HL-60 (cell line): ENCODE measurements at regions not wholly inside any gene's neighbourhood (a gene's known extent, or its start where the extent isn't known, plus 50 kb on each side); places are given as distances from the start of the nearest gene placed in this dataset.

Source experiments
- DNase-seq, 2 experiments: peaks; one replicate each; pipeline ENCODE4 v3.0.0-alpha.2; 2010 to 2020; ENCODE audit warnings: low read depth in 1 of 2, low spot score in 1 of 2
- H3K27ac ChIP-seq: fragments of 250-450 bp; sonication (Bioruptor Pico); replicated peaks from 2 replicates; pipeline ENCODE4 v1.5.1; 2020; ENCODE audit warnings: mild to moderate bottlenecking, moderate library complexity
- H3K27me3 ChIP-seq: fragments of 250-450 bp; sonication (Bioruptor Pico); 2 replicates; pipeline ENCODE4 v1.5.1; 2021; ENCODE audit warnings: mild to moderate bottlenecking, moderate library complexity; ENCODE audit not compliant: insufficient read depth, poor library complexity, severe bottlenecking
- H3K4me3 ChIP-seq: replicated peaks from 2 replicates; pipeline ENCODE4 v1.5.1; 2011; ENCODE audit warnings: mild to moderate bottlenecking, control low read depth, low read length; ENCODE audit not compliant: insufficient read depth
- GABPA ChIP-seq: IDR thresholded peaks from 2 replicates; pipeline ENCODE4 v1.6.1; 2012; ENCODE audit warnings: low read depth
- POLR2AphosphoS5 ChIP-seq: IDR thresholded peaks from 2 replicates; pipeline ENCODE4 v1.6.1; 2012; ENCODE audit warnings: low read depth
- SPI1 ChIP-seq: IDR thresholded peaks from 2 replicates; pipeline ENCODE4 v1.6.1; 2012; ENCODE audit warnings: low read depth, mild to moderate bottlenecking, borderline replicate concordance
- TF ChIP-seq, protein P1 (sequence below): IDR thresholded peaks from one replicate; pipeline ENCODE4 v1.5.1; 2011; ENCODE audit warnings: low read length, control low read depth, inconsistent platforms; ENCODE audit not compliant: insufficient read depth
- TF ChIP-seq, protein P2 (sequence below): IDR thresholded peaks from 2 replicates; pipeline ENCODE4 v1.6.1; 2012; ENCODE audit warnings: low read depth; ENCODE audit not compliant: insufficient replicate concordance

DNA sequence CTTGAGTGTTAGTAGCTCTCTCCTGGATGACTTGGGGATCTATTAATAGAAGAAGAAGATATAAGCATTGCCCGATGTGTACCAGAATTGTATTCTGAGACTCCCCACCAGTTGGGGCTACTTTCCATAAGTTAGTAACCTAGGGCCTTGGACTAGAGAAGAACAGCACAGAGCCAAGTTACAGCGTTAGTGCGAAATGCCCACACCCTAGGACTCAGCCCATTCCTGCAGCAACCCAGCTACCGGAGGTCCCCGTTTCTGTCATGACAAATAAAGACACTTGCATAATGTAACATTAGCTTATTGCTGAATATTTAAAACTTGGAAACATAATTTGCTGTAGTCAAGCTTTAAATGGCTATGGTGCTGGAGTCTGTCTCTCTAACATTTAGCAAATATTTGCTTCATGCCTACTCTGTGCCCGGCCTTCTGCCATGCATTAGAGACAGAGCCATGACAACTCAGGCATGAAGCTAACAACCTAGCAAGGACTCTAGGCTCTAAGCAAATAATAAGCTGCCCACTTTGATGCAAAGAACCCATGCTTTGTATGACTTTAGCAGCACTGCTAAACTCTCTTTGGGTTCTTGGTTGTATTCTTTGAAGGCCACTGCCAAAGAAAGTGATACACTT is 103.4 kb upstream of the COL21A1 start:
- no peak for DNase-seq
- H3K27ac ChIP-seq = no peak overlapping the region
- H3K4me3 ChIP-seq = no peak overlapping the region
- H3K27me3 ChIP-seq = no peaks in the 10 kb centered on the region
- TF ChIP-seq SPI1 (no peak), GABPA (no peak), POLR2AphosphoS5 (no peak)
- TF ChIP-seq, protein P1, sequence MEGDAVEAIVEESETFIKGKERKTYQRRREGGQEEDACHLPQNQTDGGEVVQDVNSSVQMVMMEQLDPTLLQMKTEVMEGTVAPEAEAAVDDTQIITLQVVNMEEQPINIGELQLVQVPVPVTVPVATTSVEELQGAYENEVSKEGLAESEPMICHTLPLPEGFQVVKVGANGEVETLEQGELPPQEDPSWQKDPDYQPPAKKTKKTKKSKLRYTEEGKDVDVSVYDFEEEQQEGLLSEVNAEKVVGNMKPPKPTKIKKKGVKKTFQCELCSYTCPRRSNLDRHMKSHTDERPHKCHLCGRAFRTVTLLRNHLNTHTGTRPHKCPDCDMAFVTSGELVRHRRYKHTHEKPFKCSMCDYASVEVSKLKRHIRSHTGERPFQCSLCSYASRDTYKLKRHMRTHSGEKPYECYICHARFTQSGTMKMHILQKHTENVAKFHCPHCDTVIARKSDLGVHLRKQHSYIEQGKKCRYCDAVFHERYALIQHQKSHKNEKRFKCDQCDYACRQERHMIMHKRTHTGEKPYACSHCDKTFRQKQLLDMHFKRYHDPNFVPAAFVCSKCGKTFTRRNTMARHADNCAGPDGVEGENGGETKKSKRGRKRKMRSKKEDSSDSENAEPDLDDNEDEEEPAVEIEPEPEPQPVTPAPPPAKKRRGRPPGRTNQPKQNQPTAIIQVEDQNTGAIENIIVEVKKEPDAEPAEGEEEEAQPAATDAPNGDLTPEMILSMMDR = no peak
- TF ChIP-seq, protein P2, sequence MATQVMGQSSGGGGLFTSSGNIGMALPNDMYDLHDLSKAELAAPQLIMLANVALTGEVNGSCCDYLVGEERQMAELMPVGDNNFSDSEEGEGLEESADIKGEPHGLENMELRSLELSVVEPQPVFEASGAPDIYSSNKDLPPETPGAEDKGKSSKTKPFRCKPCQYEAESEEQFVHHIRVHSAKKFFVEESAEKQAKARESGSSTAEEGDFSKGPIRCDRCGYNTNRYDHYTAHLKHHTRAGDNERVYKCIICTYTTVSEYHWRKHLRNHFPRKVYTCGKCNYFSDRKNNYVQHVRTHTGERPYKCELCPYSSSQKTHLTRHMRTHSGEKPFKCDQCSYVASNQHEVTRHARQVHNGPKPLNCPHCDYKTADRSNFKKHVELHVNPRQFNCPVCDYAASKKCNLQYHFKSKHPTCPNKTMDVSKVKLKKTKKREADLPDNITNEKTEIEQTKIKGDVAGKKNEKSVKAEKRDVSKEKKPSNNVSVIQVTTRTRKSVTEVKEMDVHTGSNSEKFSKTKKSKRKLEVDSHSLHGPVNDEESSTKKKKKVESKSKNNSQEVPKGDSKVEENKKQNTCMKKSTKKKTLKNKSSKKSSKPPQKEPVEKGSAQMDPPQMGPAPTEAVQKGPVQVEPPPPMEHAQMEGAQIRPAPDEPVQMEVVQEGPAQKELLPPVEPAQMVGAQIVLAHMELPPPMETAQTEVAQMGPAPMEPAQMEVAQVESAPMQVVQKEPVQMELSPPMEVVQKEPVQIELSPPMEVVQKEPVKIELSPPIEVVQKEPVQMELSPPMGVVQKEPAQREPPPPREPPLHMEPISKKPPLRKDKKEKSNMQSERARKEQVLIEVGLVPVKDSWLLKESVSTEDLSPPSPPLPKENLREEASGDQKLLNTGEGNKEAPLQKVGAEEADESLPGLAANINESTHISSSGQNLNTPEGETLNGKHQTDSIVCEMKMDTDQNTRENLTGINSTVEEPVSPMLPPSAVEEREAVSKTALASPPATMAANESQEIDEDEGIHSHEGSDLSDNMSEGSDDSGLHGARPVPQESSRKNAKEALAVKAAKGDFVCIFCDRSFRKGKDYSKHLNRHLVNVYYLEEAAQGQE = no peak

DNA sequence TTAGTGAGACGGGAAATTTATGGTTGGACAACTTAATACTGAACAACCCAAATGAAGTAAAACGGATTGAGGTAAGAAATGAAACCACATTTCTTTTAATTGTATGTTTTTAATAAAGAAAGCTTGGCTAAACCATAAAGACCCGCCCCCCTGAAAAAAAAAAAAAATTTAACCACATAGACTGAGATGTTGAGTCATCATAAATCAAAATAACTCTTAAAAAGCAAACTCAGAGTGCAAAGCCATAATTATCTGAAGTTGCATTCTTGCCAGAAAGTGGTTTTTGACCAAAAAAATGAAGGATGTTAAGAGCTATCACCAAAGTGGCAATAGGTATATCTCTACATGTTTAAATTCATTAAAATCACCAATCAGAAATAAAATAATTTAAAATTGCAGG is 101.8 kb upstream of the COL21A1 start:
- DNase-seq = no peak
- Histone ChIP-seq H3K27me3 (no peaks in the 10 kb centered on the region), H3K27ac (no peak overlapping the region), H3K4me3 (no peak overlapping the region)
- TF ChIP-seq, protein P1 = no peak

DNA sequence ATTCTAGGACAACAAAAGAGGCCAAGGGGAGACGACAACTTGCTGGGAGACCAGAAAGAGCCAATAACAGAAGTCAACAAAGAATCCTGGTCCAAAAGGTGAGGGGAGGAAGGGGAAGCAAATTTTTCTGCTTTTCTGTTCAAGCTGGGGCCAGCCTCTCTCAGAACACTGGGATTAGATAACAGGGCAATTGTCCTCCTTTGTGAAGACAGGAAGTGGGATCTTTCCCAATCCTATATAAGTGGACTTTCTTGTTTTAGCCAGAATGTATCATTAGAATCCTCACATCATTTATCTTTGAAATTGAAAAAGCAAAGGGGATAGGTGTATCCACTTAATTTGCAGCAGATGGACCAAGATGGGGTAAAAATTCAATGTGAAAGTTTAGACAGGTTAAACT is 101.2 kb upstream of the COL21A1 start:
- no peaks in the 10 kb centered on the region for H3K27me3 ChIP-seq
- no peak overlapping the region for H3K27ac ChIP-seq
- no peak overlapping the region for H3K4me3 ChIP-seq
- TF ChIP-seq POLR2AphosphoS5 (no peak), GABPA (no peak), SPI1 (no peak)
- TF ChIP-seq, protein P1 = no peak
- DNase-seq = no peak

DNA sequence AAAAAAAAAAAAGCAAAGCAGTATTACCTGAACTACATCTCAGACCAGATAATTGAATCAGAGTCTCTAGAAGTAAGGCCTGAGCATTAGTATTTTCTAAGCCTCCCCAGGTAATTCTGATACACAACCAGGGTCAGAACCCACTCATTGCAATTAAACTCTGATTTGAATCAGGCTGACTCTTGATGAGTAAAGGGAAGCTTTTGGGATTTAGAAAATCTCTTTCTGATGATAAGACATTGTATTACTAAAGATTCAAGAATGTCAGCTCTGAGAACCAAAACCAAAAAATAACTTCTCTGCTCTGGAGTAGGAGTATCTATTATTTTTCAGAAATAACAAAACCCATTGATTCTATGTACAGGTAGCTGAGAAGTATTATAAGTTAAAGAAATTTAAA is 100.1 kb upstream of the COL21A1 start:
- TF ChIP-seq, protein P1 = no peak
- TF ChIP-seq GABPA (no peak), POLR2AphosphoS5 (no peak)
- Histone ChIP-seq H3K27me3 (no peaks in the 10 kb centered on the region), H3K27ac (no peak overlapping the region), H3K4me3 (no peak overlapping the region)
- no peak for DNase-seq
